ENCODE measurements at regions not wholly inside any gene's neighbourhood (a gene's known extent, or its start where the extent isn't known, plus 50 kb on each side); places are given as distances from the start of the nearest gene placed in this dataset.
"Not testable (repeated sequence)": the region's sequence is repeated elsewhere in the genome, so short reads cannot be mapped to it uniquely, and the experiment has no call there.

DNA sequence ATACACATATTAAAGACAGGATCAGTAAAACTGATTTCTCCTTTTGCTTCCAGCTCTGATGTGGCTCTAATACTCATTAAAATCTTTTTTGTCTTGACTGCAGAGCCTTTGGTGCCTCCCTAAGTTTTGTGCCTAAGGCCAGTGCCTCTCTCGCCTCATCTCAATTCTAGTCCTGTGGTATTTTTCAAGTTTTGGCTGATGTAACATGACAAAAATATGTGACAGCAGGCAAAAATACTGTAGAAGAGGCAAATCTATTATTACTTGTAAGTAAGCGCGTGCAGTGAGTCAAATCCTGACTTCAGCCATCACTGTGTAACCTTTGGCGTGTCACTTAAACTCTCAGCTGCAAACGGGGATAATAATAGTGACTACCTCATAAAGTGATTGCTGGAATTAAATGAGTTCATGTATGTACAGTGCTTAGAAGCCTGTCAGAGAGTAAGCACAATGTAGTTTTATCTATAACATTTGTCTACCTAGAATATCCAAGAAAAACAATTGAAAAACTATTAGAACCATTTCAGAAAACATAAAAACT, 74.0 kb downstream of the MAB21L3 start:
- DNase-seq: no peak

DNA sequence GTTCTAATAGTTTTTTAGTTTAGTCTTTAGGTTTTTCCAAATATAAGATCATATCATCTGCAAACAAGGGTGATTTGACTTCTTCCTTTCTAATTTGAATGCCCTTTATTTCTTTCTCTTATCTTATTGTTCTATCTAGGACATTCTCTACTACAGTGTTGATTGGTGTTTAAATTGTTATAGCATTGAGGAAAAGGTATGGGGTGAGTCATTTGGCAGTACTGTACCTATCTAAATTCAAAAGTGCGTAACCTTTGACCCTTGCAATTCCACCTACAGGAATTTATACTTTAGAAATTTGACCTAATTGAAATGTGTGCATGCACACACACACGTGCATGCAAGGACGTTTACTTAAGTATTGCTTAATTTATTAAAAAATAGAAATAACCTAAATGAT, 78.3 kb downstream of the MAB21L3 start:
- no peak for DNase-seq

DNA sequence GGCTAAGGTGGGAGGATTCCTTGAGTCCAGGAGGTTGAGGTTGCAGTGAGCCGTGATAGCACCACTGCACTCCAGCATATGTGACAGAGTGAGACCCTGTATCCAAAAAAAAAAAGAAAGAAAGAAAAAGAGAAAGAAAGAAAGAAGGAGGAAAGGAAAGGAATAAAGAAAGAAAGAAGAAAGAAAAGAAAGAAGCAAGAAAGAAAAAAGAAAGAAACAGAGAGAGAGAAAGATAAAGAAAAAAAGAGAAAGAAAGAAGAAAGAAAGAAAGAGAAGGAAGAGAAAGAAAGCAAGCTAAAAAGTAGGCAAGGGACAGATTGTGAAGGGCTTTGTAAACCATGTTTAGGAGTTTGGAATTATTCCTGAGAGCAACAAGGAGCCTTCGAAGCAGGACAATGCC, 80.1 kb downstream of the MAB21L3 start:
- DNase-seq: no peak

DNA sequence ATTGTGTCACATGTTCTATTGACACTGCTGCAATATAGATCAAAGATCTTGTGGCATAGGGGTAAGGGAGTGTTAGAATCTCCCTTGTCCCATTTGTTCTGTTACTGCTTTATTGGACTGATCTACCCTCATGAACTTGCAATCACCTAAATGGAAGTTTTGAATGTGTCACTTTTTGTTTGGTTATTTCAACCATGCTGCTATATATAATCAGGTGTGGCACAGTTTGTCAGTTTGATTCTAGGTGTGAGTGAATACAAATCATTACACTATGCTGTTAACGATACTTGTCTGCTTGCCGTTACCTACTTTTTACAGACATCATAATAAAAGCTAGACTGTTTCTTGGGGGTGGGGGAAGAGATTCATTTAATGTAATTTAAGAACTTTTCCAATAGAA, 82.6 kb downstream of the MAB21L3 start:
- DNase-seq: no peak

DNA sequence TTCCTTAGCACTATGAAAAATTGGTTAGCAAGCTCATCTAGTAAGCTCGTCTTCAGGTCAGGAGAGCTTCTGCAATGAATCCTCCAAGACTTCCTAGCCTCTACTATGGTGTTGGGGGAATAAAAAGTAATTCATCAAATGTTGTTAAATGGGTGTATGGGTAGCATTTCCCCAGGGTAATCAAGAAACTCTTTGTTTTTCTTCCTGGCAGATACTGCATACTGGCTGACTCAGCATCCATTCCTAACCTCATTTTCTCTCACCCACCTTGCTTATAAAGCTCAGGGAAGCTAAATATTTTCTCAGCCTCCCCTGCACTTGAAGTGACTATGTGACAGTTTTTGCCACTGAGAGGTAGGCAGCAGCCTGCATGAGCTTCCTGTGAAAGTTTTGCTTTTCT, 83.4 kb downstream of the MAB21L3 start:
- no peak for DNase-seq

DNA sequence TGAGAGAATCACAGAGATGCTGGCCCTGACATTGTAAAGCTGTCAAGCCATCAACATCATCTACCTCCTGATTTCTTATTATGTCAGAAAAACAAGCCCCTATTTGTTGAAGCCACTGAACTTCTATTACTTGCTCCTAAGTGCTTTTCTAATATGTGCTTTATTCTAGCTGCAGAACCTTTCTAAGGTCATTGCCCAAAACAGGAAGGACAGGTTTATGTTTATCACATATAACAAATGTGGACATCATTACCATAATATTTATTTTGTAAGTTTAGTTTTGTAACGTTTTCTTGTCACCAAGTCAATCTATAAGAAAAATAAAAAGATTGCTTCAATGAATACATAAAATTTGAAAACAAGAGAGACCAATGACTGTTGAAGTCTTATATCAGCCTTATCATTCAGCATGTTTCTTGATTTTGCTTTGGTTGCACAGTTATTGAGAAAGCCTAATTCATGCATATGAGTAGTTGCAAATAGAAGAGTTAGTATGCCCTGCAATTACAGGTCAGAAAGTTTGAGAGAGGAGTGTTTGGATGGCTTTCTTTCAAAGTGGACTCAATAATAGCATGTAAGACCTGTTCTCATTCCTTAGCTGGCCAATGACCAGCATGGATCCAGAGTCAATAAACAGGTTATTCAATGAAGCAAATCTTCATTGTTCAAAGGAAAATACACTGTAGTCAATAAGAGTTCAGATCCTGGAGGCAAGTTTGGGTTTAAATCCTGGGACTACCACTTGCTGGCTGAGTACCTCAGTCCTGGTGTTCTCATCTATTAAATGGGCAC, 84.1 kb downstream of the MAB21L3 start:
- no peak for DNase-seq

DNA sequence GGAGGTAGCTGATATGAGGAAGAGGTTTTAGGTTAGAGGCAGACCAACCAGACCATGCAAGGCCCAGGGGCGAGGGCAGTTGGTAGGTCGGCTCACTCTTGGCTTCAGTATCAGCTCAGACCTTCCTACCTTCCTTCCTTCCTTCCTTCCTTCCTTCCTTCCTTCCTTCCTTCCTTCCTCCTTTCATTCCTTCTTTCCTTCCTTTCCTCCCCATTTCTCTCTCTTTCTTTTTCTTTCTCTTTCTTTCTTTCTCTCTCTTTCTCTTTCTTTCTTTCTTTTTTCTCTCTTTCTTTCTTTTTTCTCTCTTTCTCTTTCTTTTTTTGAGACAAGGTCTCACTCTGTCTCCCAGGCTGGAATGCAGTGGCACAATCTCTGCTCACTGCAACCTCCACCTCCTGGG, 89.1 kb downstream of the MAB21L3 start:
- not testable (repeated sequence) for DNase-seq

DNA sequence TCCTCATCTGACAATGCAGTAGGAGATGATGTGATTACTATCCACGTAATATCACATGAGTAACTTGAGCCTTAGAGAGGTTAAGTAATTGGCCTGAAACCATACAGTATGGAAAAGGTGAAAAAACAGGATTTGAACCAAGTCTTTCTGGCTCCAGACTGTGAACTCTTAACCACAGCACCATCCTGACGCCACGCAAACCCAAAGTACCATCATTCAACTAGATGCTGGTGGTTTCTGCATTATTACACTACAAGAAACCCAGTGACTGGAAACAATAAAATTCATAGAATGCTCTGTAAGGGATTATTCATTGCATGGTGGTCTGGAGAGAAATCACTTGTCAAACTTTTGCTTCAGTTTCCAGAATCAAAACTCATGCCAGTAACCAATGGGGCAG, 90.7 kb downstream of the MAB21L3 start:
- DNase-seq: no peak

DNA sequence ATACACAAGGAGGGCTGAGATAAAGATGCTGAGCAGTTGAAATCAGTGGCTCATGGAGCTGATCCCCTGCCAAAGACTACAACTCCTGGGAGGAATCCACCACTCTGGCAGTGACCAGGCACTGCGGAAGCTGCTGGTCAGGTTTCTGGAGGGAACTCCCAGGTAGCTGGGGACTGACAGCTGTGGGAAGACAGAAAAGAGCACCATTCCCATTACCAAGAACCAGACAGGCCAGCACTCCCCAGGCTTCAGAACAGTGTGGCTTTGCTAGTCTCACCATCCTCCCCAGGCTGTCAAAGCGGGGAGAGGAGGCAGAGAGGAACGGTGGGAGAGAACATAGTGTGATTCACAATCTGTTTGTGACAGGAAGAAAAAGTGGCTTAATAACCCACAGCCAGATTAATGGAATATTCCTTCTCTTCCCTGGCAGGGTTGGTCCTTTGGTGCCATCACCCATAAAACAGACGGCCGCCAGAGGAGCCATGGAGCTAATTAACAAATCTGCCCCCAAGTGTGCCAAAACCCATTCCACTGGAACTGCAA, 92.1 kb downstream of the MAB21L3 start:
- DNase-seq: no peak

DNA sequence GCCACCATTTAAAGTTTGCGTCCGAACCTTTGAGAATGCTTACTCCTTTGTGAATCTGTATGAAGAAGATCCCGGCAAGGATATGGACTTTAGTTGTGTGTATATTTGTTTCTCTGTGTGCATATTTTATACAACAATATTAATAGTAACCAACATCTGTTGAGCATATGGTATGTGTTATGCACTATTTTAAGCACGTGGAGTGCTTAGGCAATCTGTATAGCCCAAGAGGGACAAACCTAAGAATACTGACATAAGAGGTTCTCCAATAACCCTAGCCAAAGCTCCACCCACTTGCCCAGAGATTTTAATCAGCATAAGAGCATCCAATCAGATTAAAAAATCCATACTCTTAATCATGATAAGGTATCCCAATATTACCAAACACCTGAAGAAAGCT, 92.7 kb downstream of the MAB21L3 start:
- DNase-seq: no peak

DNA sequence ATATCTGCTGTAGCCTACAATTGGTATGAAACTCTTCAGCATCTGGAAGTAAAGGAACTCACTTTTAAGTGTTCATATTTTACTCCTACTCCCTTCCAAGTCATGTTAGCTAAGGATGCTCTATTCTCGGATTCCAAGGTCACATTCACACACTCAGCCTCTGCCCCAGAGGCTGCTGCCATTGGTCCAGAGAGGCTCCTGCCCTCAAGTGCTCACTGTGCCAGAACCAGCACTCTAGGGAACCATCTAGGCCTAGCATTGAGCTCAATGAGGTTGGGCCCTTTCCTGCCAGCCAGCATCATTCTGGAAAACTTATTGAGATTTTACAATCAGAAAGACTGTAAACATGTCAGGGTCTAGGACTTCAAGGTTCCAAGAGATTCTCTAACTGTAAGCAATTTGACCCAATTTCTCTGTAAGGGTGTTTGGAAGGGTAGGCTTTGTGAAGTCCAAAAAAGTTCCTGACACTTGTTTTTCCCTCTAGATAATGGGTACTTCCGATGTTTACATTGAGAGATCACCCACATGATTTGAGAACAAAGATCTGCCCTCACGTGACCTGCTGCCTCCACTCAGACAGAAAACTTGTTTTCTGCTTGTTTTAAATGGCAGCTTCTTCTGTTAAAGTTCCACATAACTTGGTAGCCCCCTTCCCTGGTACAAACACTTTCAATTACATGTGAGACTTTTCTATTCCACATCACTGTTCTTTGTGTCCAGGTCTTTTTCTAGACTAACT, 94.9 kb downstream of the MAB21L3 start:
- DNase-seq: no peak

DNA sequence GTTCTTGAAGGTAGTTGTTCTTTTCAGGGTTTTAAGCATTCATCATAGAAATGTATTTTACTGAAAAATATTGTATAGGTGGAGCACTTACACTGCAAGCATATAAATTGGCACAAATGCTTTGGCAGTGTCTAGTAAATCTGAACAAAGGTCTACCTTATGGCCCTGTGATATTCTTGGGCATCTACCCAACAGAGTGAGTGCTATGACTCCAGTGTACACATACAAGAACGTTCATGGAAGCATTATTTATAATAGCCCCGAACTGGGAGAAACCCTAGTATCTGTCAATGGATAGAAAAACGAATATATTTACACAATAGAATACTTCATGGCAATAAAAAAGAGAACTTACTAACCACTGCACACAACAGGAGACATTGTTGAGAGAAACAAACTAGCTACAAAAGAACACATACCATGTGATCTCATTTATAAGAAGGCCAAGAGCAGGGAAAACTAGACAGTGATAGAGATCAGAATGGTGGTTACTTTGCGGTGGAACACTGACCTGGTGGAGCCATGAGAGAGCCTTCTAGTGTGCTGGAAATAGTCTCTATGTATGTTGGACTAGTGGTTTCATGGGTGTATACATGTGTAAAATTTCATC, 96.0 kb downstream of the MAB21L3 start:
- no peak for DNase-seq

DNA sequence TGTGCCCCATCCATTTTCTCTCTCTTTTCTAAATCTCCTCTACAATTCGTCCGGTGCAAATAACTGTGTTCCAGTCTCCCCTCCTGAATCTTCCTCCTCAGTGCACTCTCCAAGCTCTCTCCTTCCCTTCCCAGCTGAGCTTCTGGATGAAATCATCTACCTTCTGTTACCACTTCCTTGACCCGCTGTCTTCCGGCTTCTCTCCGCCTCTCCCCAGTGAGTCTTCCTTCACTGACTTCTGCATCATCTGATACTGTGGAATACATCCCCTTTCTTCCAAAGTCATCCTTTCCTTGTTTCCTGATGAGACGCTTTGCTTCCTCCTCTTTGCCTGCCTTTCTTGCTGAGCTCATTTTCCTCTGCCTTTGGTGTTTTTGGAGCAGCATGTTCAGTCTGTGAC, 96.9 kb downstream of the MAB21L3 start:
- DNase-seq: no peak

DNA sequence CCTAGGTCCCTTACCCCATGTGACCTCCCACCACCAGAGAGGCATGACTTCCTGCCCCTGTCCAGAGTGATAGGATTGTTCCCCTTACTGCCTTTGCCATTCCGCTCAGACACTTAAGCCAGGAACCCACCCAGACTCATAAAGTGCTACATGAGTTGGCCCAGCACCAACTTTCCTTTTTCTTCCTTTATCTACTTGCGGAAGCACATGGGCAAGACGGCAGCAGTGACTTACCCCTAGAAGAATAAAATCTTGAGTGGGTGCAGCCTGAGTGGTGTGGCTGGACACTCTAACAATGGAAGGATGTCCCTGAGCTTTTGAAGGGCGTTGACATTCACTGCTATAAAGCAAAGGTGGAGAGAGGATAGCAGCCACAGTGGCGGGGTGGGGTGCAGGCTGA, 100.1 kb downstream of the MAB21L3 start:
- no peak for DNase-seq

DNA sequence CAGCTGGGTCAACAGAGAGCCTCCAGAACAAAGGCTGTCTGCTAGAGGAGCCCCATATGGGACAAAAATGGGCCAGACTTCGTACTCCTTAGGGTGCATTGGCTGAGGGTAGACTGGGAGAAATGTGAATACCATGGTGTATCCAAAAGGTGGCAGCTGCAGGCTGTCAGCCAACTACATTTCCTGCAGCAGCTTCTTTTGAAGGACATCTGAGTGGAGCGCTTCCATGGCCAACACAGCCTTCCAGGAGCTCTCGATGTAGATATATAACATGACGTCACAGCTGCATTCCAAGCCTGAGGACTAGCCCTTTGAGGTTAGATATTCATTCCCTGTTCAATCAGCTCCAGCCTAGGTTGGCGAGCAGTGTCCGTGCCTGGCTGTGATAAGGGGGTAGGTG, 107.7 kb downstream of the MAB21L3 start:
- DNase-seq: no peak

DNA sequence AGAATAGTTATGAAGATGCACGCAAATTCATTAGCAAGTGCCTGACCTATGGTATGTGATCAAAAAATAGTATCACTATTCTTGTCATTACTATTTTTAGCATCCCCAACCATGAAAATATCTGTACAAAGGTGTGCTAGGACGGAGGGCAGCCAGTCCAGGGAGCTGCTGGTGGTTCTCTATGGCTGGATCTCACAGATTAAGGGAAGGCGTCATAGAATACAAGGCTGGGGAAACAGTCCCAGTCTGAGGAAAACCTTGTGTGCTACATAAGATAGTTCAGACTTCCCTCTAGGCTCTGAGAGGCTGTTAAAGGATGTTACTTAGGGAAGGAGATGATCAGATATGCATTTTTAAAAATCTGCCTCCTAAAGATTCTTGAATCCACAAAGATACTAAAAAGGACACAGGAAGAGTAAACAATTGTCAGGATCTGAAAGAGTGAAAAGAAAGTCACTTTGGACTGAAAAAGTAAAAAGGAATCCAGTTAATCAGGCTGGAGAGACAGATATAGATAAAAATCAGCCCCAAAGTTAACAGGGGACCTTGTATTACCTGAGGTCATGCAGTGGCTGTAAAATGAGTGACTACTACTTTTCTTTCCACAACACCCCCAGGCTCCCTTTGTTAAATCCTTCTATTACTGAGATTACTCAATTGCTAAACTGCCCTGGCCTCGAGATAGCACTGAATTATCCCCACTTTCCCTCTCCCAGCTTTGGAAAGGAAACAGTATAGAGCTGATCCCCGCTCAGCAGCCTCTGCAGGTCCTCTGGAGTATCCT, 108.6 kb downstream of the MAB21L3 start:
- DNase-seq: no peak

DNA sequence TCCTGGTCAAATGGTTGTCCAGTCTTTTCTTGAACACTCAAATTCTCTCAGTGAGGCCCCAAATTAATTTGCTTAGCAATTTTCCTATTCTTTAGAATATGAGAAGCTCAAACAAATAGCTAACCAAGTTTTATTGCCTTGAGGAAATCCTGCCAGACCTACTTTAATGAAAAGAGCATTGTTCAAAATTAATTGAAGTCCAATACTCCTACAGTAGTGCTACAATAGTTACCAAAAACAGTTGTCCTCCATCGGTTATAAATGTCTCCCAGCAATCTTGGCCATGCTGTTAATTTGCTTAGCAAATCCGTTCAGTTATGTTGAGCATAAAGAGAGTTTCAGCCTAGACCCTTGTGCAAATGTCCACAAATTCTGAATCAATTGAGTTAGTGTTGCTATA, 112.9 kb downstream of the MAB21L3 start:
- no peak for DNase-seq

DNA sequence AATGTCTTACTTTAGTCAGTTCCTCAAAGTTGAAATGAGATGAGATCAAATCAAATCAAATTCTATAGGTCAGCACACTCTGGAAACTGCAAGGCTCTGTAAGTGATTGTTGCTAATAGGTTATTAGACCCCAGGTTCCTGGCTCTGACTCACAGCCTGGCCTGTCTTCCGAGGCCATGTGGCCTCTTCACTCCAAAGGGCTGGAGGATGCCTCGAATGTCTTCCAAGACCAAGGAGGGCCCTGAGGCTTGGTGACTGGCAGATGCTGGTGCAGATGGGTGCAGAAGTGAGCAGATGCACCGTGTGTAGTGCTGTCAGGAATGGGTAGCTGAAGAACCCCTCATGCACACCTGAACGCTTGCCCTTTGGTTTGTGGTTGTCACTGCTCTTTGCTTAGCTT, 113.4 kb downstream of the MAB21L3 start:
- DNase-seq: no peak

DNA sequence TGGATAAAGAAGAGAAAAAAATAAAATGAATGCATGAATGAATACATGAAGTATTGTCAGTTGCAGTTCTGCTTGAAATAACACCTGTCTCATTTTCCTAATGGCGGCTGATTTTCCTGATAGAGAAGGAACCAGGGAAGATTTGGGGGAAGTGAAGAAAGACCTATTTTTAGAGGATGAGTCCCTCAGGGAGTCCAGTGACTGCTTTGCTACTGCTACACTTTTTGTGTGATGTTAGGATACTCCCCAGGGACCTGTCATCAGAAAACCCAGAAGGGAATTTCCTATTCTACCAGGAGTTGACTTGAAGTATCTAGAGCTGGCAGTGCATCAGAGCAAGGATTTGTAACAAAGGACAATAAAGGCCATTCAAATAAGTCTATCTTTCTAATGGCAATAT, 114.8 kb downstream of the MAB21L3 start:
- peak; percentile 36 for DNase-seq

DNA sequence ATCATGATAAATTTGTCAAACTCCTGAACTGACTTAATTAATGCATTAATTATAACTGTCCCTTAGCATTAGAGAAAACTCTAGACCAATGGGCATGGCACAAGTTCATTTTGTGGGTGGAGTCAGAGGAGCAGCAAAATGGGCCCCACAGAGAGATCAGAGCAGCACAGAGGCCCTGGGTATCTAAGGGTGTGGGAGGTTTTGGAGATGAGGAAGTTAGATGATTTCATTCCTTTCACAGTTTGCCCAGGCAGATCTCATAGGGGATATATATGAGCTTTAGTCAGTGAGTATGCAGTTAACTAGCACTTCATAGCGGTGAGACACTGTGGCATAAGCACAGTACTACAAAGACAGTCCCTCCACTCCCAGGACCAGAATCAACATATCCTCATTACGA, 117.3 kb downstream of the MAB21L3 start:
- peak; percentile 66 for DNase-seq

DNA sequence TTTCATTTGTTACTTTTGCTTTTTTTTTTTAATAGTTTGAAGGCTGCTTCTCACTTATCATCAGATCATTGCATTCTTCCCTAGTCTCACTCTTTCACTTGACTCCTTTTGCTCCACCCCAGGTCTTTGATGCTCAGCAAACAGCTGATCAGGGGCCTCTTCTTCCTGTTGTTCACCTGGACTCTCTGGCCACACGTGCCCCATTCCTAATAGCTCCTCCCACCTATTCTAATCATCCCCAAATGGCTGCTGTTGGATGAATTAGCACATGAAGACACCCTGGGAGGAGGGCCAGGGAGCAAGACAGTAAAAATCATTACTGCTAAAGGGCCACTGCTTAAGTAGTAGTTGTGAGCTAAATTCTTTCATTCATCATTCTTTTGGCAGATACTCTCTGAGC, 119.5 kb downstream of the MAB21L3 start:
- no peak for DNase-seq

DNA sequence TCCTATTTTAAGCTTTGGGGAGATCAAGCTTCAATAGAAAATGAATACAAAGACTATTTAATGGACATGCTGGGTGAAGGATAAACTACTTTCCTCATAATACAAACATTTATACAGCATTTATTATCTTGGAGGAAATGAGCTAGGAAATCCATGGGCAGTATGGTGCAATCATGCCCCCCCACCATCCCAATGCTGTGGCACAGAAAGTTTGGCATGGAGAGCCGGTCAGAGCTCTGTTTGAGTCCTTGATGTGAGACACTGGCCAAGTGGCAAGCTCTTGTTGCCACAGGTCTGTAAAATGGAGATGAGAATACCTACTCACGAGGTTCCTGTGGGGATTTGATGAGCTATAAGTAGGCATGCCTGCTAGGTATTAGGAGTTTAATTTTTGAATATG, 120.6 kb downstream of the MAB21L3 start:
- no peak for DNase-seq

DNA sequence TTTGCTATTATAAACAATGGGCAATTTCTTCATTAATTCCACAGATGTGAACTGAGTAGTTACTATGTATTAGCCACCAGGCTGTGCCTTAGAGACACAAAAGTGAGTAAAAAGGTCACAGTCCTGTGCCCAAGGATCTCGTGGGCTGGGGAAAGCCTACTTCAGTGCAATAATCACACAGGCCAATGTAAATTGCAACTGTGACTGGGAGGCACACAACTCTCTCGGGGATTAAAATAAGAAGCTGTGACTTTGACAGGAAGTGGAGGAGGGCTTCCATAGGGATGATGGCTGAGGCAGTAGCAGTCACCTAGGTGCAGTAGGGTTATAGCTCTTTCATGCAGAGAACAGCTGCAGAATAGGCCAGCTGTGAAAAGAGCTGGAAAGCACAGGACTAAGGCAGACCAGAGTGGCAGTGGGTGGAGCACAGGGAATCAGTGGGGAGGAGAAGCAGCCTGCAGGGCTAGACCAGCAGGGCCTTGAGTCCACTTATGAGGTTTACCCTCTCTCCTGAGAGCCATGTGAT, 121.9 kb downstream of the MAB21L3 start:
- peak; percentile 65 for DNase-seq

All from inflammatory macrophage treated with lipopolysaccharide for 4 hours (primary cell).